Right renal pelvis (tissue), 4 donors: ENCODE measurements at regions not wholly inside any gene's neighbourhood (a gene's known extent, or its start where the extent isn't known, plus 50 kb on each side); places are given as distances from the start of the nearest gene placed in this dataset.

ENCODE experiments used
- DNase-seq, 4 donors: peaks; one replicate each; pipeline ENCODE4 v3.0.0-alpha.2; 2013; ENCODE audit warnings: low read depth in 4 of 4, low spot score in 3 of 4, missing footprints in 1 of 4

GRCh38 chr3:144129536-144130214 is 158.1 kb downstream of the DIPK2A start:
- DNase-seq = no peak

DNA sequence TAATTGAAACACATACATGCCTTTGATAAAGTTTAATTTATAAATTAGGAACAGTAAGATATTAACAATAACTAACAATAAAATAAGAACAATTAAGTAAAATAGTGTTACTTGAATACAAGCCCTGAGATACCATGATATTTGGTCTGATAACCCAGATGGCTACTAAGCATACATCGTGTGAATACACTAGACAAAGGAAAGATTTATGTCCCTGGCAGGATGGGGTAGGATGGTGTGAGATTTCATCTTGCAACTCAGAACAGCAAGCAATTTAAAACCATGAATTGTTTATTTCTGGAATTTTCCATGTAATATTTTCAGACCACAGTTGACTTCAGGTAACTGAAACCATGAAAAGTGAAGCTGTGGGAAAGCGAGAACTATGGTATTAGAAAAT is 169.5 kb downstream of the DIPK2A start:
- DNase-seq = no peak

DNA sequence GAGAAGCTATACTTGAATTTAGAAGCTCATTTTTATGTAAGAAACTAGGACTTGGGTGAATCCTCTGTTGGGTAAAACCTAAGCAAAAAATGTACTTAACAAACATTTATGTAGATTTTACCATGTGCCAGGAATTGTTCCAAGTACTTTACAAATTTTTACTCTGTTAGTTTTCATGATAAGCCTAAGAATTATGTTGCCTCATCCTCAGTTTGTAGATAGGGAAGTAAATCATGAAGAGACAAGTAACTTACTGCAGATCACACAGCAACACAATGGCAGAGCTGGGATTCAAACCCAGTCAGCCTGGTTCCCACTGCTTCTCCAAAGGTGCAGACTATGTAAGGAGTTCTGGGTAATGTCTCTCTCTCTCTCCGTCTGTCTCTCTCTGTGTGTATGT is 169.9 kb downstream of the DIPK2A start:
- DNase-seq = no peak

- no peak for DNase-seq
Observed at GRCh38 chr3:144142151-144142840, 170.7 kb downstream of the DIPK2A start.

DNA sequence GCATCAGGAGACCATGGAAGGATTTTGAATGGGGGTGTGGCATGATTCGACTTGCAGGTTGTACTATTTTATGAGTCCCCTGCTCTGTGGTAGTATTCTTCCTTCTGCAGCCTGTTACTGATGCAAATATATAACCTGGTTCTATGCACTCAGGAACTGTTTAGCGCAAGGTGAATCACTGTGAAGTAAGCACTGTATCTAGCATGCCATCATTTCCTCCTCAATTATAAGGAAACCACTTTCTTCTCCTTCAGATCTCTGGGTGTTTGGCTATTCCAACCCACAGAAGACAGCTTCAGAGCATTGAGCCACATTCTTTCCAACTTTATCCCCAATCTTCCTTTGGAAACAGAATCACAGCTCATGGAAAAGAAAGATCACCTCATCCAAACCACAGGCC is 176.7 kb downstream of the DIPK2A start:
- no peak for DNase-seq

DNA sequence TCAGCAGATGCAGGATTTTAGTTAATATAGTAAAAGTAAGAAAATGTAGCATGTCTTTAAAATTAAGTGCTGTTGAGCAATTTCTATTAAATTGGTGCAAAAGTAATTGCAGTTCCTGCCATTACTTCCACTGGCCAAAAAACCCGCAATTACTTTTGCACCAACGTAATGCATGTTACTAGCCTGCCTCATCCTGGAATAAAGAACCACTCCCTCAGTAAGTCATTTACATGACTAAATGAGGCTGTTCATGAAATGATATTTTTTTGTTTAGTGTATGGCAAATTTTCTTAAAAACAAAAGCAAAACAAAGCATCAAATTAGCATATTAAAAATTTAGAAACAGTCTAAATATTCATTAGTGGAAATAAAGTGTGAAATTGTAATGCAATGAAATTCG is 180.4 kb downstream of the DIPK2A start:
- DNase-seq = no peak

DNA sequence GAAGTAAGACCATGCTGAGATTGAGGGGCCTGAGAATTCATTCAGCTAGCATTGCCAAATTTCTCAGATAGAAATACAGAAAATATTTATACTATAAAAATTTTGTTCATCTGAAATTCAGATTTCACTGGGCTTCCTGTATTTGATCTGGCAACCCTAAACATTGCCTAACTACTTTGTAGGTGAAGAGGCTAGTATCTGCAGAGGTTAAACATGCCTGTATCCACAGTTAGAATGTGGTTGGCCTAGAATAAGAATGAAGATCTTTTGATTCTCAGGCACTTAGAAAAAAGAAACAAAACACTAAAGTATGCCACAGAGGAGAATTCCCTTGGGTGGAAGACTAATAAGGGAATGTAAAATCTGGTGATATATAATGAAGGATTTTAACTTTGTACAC is 189.0 kb downstream of the DIPK2A start:
- DNase-seq = no peak

DNA sequence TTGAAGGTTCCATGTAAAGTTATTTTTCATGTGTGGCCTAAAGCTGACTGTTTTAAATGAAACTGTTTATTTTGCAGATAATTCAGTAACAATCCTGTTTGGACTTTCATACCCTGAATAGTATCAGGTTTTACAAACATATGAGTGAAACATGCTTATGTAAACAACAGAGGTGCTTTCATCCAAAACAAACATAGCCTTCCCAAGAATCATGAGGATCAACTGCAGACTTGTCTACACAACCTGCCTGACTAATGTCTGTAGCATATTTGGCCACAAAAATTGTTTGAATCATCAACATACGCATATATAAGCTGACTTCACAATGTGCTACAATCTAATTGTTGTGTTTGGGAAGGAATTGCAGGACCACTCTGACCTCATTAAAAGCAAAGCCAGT is 190.4 kb downstream of the DIPK2A start:
- no peak for DNase-seq

DNA sequence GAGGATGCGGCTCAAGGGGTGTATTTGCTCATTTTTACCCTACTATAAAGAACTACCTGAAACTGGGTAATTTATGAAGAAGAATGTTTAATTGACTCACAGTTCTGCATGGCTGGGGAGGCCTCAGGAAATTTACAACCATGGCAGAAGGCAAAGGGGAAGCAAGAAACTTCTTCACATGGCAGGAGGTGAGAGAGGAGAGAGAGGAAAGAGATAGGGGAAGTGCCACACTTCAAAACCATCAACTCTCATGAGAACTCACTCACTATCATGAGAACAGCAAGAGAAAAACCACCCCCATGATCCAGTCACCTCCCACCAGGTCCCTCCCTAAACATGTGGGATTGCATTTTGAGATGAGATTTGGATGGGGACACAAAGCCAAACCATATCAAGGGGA is 192.7 kb downstream of the DIPK2A start:
- DNase-seq = no peak

- no peak for DNase-seq
Observed at GRCh38 chr3:144165482-144165881, 193.9 kb downstream of the DIPK2A start.

DNA sequence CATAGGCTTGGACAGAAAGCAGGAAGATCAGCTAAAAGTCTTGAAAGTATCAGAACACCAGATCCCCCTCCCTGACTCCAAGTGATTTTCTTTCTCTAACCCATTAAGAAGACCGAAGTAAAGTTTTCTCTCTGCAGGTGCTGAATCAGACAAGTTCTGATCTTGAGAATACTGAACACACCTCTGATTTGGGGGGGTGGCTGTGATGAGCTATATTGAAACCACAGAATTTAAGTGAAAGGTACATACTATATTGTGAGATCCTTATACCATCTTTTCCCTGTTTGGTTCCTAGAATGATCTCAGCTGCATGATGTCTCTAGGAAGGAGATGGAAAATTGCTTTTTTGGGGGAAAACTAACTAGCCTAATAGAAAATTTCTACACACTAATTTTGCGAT is 196.0 kb downstream of the DIPK2A start:
- DNase-seq = no peak

DNA sequence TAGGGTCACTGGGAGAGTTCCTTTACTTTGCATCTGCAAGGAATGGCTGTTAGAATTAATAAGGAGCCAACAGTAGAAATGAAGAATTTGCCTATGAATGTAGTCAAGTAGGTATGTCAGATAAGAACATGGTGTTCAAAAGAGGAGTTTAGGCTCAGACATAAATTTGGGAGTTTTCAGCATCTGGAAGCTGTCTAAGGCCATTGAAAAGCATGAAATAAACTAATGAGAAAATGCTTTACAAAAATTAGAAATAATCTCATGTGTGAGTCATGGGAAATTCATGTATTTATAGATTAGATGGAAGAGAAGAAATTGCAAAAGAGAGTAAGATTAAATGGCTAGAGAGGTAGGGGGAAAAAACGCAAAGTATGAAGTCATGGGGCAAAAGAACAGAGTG is 201.9 kb downstream of the DIPK2A start:
- no peak for DNase-seq

DNA sequence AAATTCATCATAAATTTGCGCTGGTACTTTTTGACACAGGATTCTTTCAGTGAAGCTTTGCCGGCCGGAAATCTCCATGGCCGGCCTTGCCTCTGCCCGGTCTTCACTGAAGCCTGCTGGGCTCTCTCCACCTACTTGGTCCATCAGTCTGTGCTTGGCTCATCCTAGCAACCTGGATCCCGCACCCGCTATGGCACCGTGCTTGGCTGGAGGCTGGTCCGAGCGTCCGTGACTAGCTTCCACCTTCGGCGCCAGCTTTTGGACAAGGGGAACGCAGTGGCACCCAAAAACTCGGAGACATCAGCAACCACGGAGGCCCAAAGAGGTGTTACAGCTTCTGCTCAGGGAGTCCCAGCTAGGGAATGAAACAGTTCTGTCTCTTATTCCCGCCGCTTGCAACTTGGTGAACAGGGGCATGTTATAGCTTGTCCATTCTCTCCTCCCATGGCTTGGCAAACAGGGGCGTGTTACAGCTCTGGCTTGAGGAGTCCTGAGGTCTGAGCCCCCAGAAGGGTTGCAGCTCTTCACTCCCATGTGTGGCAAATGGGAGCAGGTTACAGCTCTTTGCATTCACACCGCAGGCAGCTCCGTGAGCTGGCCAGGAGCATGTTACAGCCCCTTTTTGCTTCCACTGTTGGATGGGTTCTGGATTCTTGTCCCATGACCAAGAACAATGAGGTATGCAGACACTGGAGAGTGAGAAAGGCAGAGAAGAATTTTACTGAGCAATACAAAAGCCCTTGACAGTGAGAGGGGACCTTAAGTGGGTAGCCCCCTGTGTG is 204.2 kb downstream of the DIPK2A start:
- no peak for DNase-seq

GRCh38 chr3:144177649-144178048 is 206.0 kb downstream of the DIPK2A start:
- no peak for DNase-seq

DNA sequence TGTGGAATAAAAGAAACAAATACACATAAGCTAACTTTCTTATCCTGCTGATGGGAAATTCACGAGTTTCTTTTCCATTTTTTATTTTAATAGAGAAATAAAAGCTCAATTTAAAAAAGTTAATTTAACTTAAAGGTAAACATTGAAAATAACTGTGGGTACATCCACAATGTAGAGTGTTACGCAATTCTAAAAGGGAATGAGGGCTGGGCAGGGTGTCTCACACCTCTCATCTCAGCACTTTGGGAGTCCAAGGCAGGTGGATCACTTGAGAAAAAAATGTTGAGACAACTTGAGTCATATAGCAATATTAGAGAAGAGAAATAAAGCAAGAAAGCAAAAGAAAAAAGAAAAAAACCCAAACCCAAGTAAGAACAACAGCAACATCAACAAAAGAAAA is 207.0 kb downstream of the DIPK2A start:
- no peak for DNase-seq

DNA sequence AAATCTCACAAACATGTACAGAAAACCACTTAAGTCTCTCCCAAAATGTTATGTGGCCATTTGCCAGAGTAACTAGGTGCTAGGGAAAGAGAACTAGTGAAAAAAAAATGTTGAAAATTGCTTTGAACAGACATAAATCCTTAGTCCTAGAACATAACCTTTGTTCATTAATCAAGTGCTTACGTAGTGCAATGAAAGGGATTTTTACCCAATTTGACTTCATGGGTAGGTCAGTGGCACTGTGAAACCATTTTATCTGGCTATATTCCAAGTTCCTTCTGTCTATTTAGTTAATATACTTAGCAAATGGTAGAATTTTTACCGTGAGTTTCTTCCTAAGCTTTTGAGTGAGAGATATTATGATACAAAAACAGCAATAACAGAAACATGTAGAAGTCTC is 209.4 kb downstream of the DIPK2A start:
- DNase-seq = no peak

DNA sequence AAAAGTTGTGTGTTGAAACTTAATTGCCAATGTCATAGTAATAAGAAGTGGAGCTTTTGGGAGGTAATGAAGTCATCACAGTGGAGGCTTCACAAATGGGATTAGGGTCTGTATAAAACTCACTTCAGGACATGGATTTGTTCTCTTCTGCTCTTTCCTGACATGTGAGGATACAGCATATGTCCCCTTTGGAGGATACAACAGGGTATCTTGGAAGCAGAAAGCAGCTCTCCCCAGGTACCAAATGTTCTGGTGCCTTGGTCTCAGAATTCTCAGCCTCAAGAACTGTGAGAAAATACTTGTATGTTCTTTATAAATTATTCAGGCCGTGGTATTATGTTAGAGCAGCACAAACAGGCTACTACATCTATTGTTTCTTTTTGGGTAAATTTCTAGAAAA is 210.9 kb downstream of the DIPK2A start:
- DNase-seq = no peak

- DNase-seq = no peak
Observed at GRCh38 chr3:144185276-144185675, 213.7 kb downstream of the DIPK2A start.

GRCh38 chr3:144187531-144188210 is 216.0 kb downstream of the DIPK2A start:
- no peak for DNase-seq

DNA sequence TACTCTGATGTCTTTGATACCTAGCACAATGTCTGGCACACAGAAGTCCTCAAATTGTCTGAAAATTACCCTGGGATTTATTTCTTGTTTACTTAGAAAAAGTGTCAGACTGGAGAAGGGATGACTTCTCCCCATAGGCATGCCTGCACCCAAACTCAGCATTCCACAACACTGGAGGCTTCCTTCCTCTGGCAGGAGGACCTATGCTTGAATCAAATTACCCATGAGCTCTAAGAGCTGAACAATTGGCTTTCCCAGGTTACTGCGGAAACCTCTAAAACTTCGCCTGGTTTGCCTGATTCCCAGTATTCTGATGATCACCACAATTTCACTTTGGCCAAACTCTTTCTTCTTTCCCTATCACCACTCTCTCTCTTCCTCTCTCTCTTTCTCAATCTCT is 217.4 kb downstream of the DIPK2A start:
- DNase-seq = no peak

GRCh38 chr3:144197116-144197515 is 225.5 kb downstream of the DIPK2A start:
- DNase-seq = no peak
